ENCODE measurements at regions not wholly inside any gene's neighbourhood (a gene's known extent, or its start where the extent isn't known, plus 50 kb on each side); places are given as distances from the start of the nearest gene placed in this dataset.

DNA sequence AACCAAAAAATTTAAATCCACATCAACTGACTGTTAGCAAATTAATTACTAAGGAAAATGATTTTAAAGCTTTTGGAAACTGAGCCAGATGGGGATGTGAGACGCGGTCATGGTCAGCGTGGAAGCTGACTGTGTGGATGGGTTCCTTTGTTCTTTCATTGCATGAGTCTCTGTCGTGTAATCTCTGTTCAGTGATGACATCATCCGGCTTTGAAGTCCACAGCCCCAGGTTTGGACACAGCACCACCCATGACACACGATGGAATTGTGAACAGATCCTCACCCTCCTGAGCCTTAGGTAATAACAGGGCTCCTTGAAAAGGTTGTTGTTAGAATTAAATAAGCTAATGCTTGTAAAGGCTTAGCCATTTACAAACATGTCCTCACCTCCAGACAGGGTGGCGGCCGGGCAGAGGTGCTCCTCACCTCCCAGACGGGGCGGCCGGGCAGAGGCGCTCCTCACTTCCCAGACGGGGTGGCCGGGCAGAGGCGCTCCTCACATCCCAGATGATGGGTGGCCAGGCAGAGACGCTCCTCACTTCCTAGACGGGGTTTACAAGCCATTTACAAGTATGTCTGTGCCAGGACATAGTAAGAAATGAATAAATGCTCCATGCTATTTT is 677.3 kb downstream of the TBC1D22A start:
- Histone ChIP-seq H3K4me1 (ENCODE audit: insufficient read depth, low read length) (no peaks in the 10 kb centered on the region), H3K4me3 (ENCODE audit: low read depth in 1 of 2, low read length in 2 of 2) (no peak overlapping the region), H3K27ac (ENCODE audit: low read depth, low read length) (no peak overlapping the region), H3K36me3 (ENCODE audit: insufficient read depth, low read length) (no peaks in the 10 kb centered on the region), H3K9ac (ENCODE audit: low read length) (no peak overlapping the region), H3K27me3 (ENCODE audit: control insufficient read depth in 1 of 2, insufficient read depth in 2 of 2, low read length in 2 of 2) (peaks cover 0 to 3% of the 10 kb centered on the region in 2 donors), H3K9me3 (ENCODE audit: low read length) (no peaks in the 10 kb centered on the region)

- H3K4me3 ChIP-seq (ENCODE audit: low read depth in 1 of 2, low read length in 2 of 2) = no peak overlapping the region
- no peak overlapping the region for H3K9ac ChIP-seq (ENCODE audit: low read length)
- H3K4me1 ChIP-seq (ENCODE audit: insufficient read depth, low read length) = no peaks in the 10 kb centered on the region
- no peaks in the 10 kb centered on the region for H3K27me3 ChIP-seq (ENCODE audit: control insufficient read depth in 1 of 2, insufficient read depth in 2 of 2, low read length in 2 of 2)
- no peaks in the 10 kb centered on the region for H3K9me3 ChIP-seq (ENCODE audit: low read length)
- no peak overlapping the region for H3K27ac ChIP-seq (ENCODE audit: low read depth, low read length)
- H3K36me3 ChIP-seq (ENCODE audit: insufficient read depth, low read length) = no peaks in the 10 kb centered on the region
These were observed 675.2 kb downstream of the TBC1D22A start for GRCh38 chr22:47437636-47438035.

DNA sequence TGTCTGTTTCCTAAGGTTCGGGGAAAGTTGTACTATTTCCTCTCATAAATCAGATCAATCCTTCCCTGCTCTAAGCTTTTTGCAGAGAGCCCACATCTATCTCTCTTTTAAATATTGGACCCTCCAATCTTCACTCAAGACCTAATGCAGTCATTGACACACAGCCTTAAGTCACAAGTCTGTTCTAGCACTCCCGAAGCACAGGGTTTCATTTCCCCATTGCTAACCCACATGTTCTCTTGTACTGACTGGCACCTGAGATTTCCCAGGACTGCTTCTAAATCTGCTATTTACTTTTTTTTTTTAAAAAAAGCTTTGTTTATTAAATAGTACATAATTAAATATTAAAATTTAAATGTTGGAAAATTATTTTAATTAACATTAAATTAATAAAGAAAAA is 674.7 kb downstream of the TBC1D22A start:
- H3K9me3 ChIP-seq (ENCODE audit: low read length) = no peaks in the 10 kb centered on the region
- H3K4me3 ChIP-seq (ENCODE audit: low read depth in 1 of 2, low read length in 2 of 2) = no peak overlapping the region
- H3K36me3 ChIP-seq (ENCODE audit: insufficient read depth, low read length) = no peaks in the 10 kb centered on the region
- H3K9ac ChIP-seq (ENCODE audit: low read length) = no peak overlapping the region
- no peaks in the 10 kb centered on the region for H3K27me3 ChIP-seq (ENCODE audit: control insufficient read depth in 1 of 2, insufficient read depth in 2 of 2, low read length in 2 of 2)
- no peaks in the 10 kb centered on the region for H3K4me1 ChIP-seq (ENCODE audit: insufficient read depth, low read length)
- no peak overlapping the region for H3K27ac ChIP-seq (ENCODE audit: low read depth, low read length)

GRCh38 chr22:47435826-47436225 is 673.4 kb downstream of the TBC1D22A start:
- Histone ChIP-seq H3K36me3 (ENCODE audit: insufficient read depth, low read length) (no peaks in the 10 kb centered on the region), H3K27me3 (ENCODE audit: control insufficient read depth in 1 of 2, insufficient read depth in 2 of 2, low read length in 2 of 2) (no peaks in the 10 kb centered on the region), H3K9me3 (ENCODE audit: low read length) (no peaks in the 10 kb centered on the region), H3K4me3 (ENCODE audit: low read depth in 1 of 2, low read length in 2 of 2) (no peak overlapping the region), H3K9ac (ENCODE audit: low read length) (no peak overlapping the region), H3K27ac (ENCODE audit: low read depth, low read length) (no peak overlapping the region), H3K4me1 (ENCODE audit: insufficient read depth, low read length) (no peaks in the 10 kb centered on the region)

DNA sequence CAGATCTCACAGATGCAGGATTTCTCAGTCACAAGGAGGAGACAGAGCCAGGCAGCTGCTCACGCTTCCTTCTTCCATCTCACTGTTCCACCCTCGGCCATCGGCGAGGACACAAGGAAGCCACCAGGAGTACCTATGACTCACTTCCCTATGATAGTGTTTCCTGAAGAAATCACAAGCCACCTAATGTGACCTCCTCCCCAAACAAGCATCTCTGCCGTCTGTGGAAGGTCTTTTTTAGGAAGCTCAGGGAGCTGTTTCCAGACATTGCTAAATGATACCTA is 672.7 kb downstream of the TBC1D22A start:
- H3K4me3 ChIP-seq (ENCODE audit: low read depth in 1 of 2, low read length in 2 of 2) = no peak overlapping the region
- H3K27ac ChIP-seq (ENCODE audit: low read depth, low read length) = no peak overlapping the region
- no peaks in the 10 kb centered on the region for H3K36me3 ChIP-seq (ENCODE audit: insufficient read depth, low read length)
- no peaks in the 10 kb centered on the region for H3K9me3 ChIP-seq (ENCODE audit: low read length)
- H3K9ac ChIP-seq (ENCODE audit: low read length) = no peak overlapping the region
- H3K27me3 ChIP-seq (ENCODE audit: control insufficient read depth in 1 of 2, insufficient read depth in 2 of 2, low read length in 2 of 2) = no peaks in the 10 kb centered on the region
- H3K4me1 ChIP-seq (ENCODE audit: insufficient read depth, low read length) = no peaks in the 10 kb centered on the region

GRCh38 chr22:47434336-47435203 is 672.1 kb downstream of the TBC1D22A start:
- Histone ChIP-seq H3K9ac (ENCODE audit: low read length) (no peak overlapping the region), H3K36me3 (ENCODE audit: insufficient read depth, low read length) (no peaks in the 10 kb centered on the region), H3K4me3 (ENCODE audit: low read depth in 1 of 2, low read length in 2 of 2) (no peak overlapping the region), H3K4me1 (ENCODE audit: insufficient read depth, low read length) (no peaks in the 10 kb centered on the region), H3K27ac (ENCODE audit: low read depth, low read length) (no peak overlapping the region), H3K9me3 (ENCODE audit: low read length) (no peaks in the 10 kb centered on the region), H3K27me3 (ENCODE audit: control insufficient read depth in 1 of 2, insufficient read depth in 2 of 2, low read length in 2 of 2) (no peaks in the 10 kb centered on the region)

DNA sequence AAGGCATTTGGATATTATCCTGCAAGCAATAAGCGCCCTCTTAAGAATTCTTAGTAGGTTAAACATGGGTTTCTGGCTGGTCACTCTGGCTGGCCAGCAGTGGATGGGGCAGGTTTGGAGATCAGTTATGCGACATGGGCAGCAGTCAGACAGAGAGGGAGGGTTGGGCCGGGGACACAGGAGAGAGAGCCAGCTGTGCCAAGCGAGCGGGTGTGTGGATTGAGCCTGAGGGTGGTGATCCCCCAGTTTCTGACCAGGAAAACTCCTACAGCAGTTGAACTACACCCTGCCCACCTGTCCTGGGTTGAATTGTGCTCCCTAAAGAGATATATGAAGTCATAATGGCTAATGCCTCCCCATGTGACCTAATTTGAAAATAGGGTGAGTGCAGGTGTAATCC is 671.2 kb downstream of the TBC1D22A start:
- no peak overlapping the region for H3K27ac ChIP-seq (ENCODE audit: low read depth, low read length)
- H3K9me3 ChIP-seq (ENCODE audit: low read length) = no peaks in the 10 kb centered on the region
- no peaks in the 10 kb centered on the region for H3K4me1 ChIP-seq (ENCODE audit: insufficient read depth, low read length)
- no peaks in the 10 kb centered on the region for H3K27me3 ChIP-seq (ENCODE audit: control insufficient read depth in 1 of 2, insufficient read depth in 2 of 2, low read length in 2 of 2)
- H3K9ac ChIP-seq (ENCODE audit: low read length) = no peak overlapping the region
- no peak overlapping the region for H3K4me3 ChIP-seq (ENCODE audit: low read depth in 1 of 2, low read length in 2 of 2)
- H3K36me3 ChIP-seq (ENCODE audit: insufficient read depth, low read length) = no peaks in the 10 kb centered on the region

DNA sequence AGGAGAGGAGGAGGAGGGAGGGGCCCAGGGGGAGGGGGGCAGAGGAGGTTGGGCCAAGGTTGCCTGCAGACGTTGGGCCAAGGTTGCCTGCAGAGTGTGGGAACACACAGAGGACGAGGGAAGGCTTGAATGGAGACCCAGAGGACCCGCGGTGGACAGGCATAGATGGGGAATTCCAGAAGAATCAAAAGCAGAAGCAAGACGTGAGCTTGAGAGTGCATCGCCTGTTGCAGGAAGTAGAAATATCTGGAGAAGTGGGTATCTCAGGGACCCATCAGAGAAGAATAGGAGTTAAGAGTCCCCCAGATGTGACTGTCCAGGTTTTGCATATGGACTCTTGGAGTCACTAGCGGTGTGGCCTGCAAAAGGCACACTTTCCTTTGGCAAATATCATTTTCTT is 670.2 kb downstream of the TBC1D22A start:
- no peak overlapping the region for H3K27ac ChIP-seq (ENCODE audit: low read depth, low read length)
- no peak overlapping the region for H3K4me3 ChIP-seq (ENCODE audit: low read depth in 1 of 2, low read length in 2 of 2)
- H3K36me3 ChIP-seq (ENCODE audit: insufficient read depth, low read length) = no peaks in the 10 kb centered on the region
- no peak overlapping the region for H3K9ac ChIP-seq (ENCODE audit: low read length)
- no peaks in the 10 kb centered on the region for H3K27me3 ChIP-seq (ENCODE audit: control insufficient read depth in 1 of 2, insufficient read depth in 2 of 2, low read length in 2 of 2)
- no peaks in the 10 kb centered on the region for H3K9me3 ChIP-seq (ENCODE audit: low read length)
- no peaks in the 10 kb centered on the region for H3K4me1 ChIP-seq (ENCODE audit: insufficient read depth, low read length)

DNA sequence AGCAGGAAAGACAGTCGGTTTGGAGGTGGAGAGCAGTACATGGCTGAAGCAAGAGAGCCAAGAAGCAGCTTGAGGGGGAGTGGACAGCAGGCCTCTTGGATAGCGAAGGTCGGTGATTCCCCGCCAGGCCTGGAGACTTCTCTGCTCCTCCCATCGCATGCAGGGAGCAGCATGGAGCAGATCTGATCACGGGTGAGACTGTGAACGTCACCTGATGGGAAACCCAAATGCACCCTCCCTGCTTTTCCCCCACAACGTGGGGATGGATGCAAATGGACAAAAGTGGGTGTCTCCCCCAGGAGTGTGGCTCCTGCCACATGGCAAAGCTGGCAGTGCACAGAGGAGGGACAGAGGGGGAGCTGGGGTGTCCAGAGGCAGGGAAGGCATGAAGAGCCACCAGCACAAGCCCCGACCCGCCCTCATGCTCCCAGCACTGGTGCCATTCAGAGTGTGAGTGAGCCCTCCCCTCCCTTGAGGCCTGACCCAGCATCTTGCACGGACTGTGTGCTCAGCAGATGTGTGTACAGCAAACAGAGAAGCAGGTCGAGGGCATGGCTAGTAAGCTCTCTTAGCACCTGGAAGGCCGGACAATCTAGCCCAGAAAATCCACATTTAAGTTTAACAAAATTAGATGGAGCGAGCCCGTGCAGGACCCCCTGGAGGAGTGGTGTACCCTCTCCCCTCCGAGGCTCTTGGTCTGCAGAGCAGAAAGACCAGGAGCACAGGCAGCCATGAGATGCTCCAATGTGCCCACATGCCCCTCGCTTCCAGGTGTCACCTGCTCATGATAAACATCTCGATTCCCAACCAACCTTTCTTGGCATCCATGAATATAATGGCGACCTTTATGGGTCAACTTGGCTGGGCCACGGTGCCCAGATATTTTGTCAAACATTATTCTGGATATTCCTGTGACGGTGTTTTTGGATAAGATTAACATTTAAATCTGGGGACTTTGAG is 661.7 kb downstream of the TBC1D22A start:
- H3K9me3 ChIP-seq (ENCODE audit: low read length) = no peaks in the 10 kb centered on the region
- H3K9ac ChIP-seq (ENCODE audit: low read length) = no peak overlapping the region
- no peaks in the 10 kb centered on the region for H3K4me1 ChIP-seq (ENCODE audit: insufficient read depth, low read length)
- H3K27ac ChIP-seq (ENCODE audit: low read depth, low read length) = no peak overlapping the region
- H3K27me3 ChIP-seq (ENCODE audit: control insufficient read depth in 1 of 2, insufficient read depth in 2 of 2, low read length in 2 of 2) = no peaks in the 10 kb centered on the region
- no peak overlapping the region for H3K4me3 ChIP-seq (ENCODE audit: low read depth in 1 of 2, low read length in 2 of 2)
- H3K36me3 ChIP-seq (ENCODE audit: insufficient read depth, low read length) = no peaks in the 10 kb centered on the region

DNA sequence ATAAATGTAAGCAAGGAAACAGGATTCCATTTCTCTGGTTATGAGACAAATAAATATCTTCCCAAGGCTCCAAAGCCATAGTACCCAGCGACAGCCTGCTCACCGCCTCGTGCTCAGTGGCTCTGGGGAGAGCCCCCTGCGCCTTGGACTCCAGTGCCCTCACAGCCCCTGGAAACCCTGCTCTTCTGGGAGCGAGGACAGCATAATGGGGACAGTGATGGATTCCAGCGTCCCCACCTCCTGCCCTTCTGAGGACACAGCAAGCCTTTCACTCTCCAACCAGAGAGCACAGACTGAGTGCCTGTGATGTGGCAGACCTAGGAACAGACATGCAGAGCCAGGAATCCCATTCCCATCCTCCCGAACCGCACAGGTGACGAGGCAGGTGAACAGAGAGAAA is 660.8 kb downstream of the TBC1D22A start:
- Histone ChIP-seq H3K27me3 (ENCODE audit: control insufficient read depth in 1 of 2, insufficient read depth in 2 of 2, low read length in 2 of 2) (no peaks in the 10 kb centered on the region), H3K4me3 (ENCODE audit: low read depth in 1 of 2, low read length in 2 of 2) (no peak overlapping the region), H3K4me1 (ENCODE audit: insufficient read depth, low read length) (no peaks in the 10 kb centered on the region), H3K27ac (ENCODE audit: low read depth, low read length) (no peak overlapping the region), H3K9ac (ENCODE audit: low read length) (no peak overlapping the region), H3K9me3 (ENCODE audit: low read length) (no peaks in the 10 kb centered on the region), H3K36me3 (ENCODE audit: insufficient read depth, low read length) (no peaks in the 10 kb centered on the region)

GRCh38 chr22:47422736-47423135 is 660.3 kb downstream of the TBC1D22A start:
- Histone ChIP-seq H3K36me3 (ENCODE audit: insufficient read depth, low read length) (no peaks in the 10 kb centered on the region), H3K4me1 (ENCODE audit: insufficient read depth, low read length) (no peaks in the 10 kb centered on the region), H3K27ac (ENCODE audit: low read depth, low read length) (no peak overlapping the region), H3K27me3 (ENCODE audit: control insufficient read depth in 1 of 2, insufficient read depth in 2 of 2, low read length in 2 of 2) (no peaks in the 10 kb centered on the region), H3K9ac (ENCODE audit: low read length) (no peak overlapping the region), H3K9me3 (ENCODE audit: low read length) (no peaks in the 10 kb centered on the region), H3K4me3 (ENCODE audit: low read depth in 1 of 2, low read length in 2 of 2) (no peak overlapping the region)
